HG03565 (cell line): ENCODE measurements at regions not wholly inside any gene's neighbourhood (a gene's known extent, or its start where the extent isn't known, plus 50 kb on each side); places are given as distances from the start of the nearest gene placed in this dataset.

ENCODE experiments used
- ATAC-seq: cut with Tn5 transposase; IDR thresholded peaks from one replicate; pipeline ENCODE4 v1.9.1; 2021; ENCODE audit warnings: mild to moderate bottlenecking, moderate library complexity; ENCODE audit not compliant: unreplicated experiment

DNA sequence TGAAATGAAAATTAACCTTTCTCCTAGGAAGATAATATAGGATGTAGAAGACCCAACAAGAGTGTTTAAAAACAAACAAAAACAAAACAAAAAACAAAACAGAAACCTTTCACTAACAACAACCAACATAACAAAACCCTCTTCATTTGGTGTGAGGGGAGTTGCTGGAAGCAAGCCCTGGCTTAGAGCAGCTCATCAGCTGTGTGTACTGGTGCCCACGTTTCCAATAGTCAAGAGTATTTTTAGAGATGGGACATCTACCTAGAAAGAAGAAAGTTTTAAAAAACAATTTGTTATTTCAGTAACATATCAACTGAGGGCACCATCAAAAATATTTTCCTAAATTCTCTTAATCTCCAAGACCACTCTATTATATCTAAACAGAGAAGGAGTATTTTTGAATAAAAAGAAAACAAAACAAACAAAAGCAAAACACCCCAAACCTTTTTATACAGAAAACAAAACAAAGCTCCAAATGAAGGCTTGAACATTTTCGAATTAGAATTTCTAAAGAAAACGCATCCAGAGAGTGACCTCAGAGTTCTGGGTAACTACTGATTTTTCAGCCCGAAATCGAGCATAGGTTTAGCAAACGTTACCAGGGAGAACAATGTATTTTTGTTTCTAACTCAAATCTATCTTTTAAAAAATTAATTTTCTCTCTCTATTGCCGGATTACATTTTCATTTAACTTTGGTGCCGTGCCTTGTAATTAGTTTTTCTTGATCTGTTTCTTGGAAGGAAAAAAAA is 134.6 kb downstream of the INSIG2 start:
- ATAC-seq = no peak

DNA sequence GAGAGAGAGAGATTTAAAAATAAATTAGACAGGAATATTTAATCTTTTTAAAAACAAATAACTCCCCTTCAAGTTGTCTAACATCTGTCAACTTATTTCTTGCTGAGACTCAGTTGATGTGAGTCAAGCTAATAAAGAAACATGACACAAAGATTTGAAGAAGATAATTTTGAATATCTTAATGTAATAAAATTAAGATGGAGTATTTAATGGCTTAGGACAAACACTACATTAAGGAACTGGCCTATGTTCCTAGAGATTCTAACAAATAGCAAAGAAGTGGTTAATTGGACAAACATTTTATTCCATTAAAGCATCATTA is 134.0 kb downstream of the INSIG2 start:
- ATAC-seq = no peak

GRCh38 chr2:118221536-118222272 is 133.4 kb downstream of the INSIG2 start:
- peak; percentile 46 for ATAC-seq

DNA sequence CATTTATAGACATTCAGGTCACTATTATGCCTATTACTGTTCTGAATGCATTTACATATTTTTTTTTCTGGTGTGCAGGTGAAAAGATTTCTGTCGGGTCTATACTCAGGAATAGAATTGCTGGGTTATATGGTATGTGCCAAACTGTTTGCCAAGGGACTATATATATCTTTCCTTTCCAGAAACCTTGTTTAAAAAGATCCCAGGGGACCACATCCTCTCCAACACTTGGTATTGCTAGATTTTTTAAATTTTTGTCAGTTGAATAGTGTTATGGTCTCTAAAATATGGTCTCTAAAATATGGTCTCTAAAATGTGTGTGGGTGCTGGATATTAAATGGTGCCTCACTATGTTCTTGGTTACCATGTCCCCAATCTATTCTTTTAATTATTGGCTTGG is 131.3 kb downstream of the INSIG2 start:
- no peak for ATAC-seq

- no peak for ATAC-seq
These were observed 128.0 kb downstream of the INSIG2 start for GRCh38 chr2:118216224-118216623.

DNA sequence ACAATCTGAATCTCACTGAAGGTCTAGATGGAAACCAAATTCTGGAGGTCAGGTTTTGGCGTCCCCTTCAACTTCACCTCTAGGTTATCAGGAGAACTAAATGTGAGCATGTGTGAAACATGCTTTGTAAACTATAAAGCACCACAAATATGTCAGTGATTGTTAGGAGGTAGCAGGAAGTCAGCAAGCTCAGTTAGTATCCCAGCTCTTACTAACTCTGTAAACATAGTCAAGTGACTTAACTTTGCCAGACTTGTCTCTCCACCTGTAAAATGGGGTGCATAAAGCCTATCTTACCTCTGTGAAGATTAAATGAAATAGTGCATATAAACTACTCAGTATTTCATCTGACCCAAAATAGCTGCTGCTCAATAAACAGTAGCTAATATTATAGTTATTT is 121.5 kb downstream of the INSIG2 start:
- no peak for ATAC-seq

GRCh38 chr2:118207889-118208288 is 119.6 kb downstream of the INSIG2 start:
- no peak for ATAC-seq

DNA sequence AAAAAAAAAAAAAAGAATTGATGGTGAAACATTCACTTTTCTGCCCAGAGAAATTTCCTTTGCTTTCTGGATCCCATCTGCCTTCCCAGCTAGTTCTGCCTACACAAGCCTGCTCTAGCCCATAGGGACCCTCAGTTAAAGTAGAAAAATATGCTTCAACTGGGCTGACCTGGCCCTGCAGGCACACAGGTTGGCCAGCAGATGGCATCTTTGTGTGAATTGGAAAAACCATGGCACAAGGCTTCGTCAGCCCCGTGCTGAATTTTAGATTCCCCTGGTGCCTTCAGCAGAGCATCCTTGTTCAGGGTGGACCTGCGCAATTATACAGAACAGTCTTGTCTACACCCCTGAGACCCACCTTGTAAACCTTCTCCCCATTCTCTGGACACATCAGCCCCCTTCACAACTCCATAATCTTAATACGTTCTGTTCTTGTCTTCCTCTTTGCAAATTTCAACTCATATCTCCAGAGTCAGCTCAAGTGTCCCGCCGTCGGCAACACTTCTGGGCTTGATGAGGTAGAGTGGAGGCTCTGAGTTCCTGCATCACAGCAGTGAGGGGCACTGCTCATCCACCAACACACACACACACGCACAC is 114.5 kb downstream of the INSIG2 start:
- ATAC-seq = no peak

- ATAC-seq = no peak
These were observed 110.0 kb downstream of the INSIG2 start for GRCh38 chr2:118198268-118198667.

DNA sequence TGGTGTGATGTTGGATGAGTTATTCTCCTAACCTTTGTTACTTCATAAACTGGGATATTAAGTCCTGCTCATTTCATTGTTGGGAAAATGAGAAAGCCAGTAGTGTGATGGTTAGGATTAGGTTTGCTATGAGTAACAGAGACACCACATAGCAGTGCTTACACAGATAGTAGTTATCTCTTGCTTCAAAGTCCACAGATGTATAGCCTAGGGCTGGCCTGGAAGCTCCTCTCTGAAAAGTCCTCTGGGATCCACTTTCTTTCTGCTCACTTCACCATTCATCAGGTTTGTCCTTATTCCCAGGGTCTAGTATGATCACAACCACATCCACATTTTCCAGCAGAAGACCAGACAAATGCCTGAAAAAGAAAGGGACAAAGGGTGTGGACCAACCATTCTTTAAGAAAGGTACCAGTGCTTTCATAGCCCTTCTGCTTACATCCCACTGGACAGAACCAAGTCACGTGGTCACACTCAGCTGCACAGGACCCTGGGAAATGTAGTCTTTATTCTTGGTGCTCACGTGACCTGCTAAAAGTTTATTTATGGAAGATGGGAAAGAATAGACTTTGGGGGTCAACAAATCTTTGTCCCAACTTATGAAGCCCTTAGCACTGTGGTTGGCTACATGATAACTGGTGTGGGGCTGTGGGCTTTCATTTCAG is 108.9 kb downstream of the INSIG2 start:
- peak; percentile 58 for ATAC-seq

DNA sequence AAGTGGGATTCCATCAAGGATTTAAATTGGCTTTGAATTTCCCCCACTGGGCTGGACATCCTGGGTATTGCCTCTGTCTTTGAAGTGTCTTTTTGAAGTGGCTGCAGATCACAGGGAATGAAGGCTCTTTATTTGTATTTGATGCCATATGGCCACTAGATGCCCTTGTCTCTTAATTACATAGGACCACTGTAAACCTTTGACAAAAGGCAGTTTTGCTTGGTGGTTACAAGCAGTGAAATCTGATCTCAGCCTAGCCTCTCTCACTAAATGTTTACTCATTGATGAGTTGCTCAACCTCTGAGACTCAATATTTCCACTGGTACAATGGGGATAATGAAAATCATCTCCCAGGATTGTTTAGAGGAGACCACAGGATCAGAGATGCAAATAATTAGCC is 102.2 kb downstream of the INSIG2 start:
- ATAC-seq = no peak

GRCh38 chr2:118186858-118187254 is 98.6 kb downstream of the INSIG2 start:
- no peak for ATAC-seq

DNA sequence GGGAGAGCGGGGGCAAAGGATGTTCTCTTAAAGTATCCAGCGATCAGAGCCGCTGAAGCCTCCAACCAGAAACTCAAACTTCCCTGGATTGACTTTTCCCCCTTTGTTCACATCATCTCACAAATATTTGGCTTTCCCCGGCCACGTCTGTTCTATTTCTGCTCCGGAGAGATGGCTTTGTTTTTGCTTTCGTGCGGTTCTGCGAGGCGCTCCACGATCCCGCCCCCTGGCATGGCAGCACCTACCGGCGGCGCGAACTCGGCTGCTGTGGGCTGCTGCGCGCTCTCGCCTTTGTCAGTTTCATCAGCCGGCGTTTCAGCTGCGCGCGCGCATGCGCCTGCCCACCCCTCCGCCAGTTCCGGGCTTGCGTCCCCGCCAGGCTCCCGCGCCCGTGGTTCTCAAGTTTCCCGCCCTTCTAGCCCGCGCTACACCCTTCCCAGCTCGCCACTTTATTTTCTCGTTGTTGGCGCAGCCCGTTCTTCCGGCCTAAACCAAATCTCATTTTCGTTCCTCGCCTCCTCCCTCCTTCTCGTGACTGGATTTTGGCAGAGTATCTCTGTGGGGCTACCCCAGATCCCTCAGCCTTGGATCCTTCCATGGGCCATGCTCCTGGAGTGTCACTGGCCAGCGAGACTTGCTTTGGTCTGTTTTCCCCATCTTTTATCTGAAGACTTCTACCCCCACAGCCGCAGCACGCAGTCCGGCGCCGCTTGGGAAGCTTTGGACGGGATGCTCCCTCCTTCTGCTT is 98.0 kb downstream of the INSIG2 start:
- ATAC-seq = peak; percentile 83

GRCh38 chr2:118185210-118186109 is 97.2 kb downstream of the INSIG2 start:
- ATAC-seq = peak; percentile 58

GRCh38 chr2:118183381-118183780 is 95.1 kb downstream of the INSIG2 start:
- ATAC-seq = no peak

- no peak for ATAC-seq
These were observed 91.2 kb downstream of the INSIG2 start for GRCh38 chr2:118179445-118179844.

- no peak for ATAC-seq
These were observed 89.6 kb downstream of the INSIG2 start for GRCh38 chr2:118177884-118178283.

GRCh38 chr2:118177318-118177717 is 89.0 kb downstream of the INSIG2 start:
- ATAC-seq = no peak

DNA sequence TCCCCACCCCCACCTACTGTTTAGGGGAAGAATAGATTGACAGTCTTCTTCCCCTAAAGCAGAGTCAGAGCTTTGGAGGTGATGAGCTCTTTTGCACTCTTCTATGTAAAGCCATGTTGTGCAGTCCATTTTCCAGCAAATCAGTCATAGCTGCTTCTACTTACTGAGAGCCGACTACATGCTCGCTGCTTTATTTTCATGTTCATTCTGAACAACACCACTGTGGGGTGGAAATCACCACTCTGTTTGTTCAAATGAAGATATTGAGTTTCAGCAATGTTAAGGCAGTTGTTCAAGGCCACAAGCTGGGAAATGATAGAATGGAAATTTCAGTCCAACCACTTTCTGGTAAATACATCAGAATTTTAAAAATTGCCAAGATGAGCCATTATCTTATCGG is 88.3 kb downstream of the INSIG2 start:
- ATAC-seq = no peak

GRCh38 chr2:118171546-118171945 is 83.3 kb downstream of the INSIG2 start:
- ATAC-seq = no peak
